ENCODE measurements at regions not wholly inside any gene's neighbourhood (a gene's known extent, or its start where the extent isn't known, plus 50 kb on each side); places are given as distances from the start of the nearest gene placed in this dataset.

DNA sequence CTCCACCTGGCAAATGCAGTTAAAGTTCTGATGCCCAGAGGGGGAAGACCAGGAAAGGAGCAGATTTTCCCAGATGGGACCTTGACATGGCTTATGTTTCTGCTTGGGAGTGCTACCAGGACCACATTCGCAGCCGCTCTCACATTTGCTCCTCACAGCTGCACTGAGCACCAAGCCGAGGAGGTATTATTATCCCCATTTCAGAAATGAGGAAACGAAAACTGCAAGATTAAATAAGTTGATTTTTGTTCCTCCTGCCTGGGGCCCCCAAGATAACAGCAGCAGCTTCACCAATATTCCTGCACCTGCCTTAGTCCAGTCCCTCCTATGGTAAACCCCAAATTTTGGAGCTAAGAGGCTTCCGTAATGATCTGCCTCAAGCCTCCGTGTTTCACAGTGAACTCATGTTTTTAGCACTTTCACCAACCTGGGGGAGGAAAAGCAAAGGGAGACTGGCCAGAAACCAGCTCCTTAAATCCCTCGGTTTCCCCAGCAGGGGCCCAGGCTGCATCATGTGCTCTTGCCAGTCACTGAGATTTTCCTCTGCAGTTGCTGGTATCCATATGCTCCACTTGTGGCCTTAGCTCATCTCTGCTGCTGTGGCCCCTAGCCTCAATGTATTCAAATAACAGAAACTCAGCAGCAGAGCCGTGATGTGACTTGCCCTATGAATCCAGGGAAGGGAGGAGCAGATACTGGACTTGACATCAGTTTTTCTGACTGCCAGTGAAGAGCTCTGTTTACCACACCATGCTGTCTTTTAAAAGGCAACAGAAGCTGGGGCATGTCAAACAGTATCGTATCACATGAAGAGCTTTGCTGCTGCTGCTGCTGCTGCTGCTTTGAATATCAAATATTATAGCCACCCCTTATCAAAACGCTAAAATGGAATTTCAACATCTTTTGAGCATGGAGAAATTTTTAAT is 95.5 kb upstream of the KLHL13 start:
- no peak overlapping the region for H3K4me3 ChIP-seq (ENCODE audit: low read length)
- ATAC-seq = no peak
- H3K27me3 Mint-ChIP-seq = no peaks in the 10 kb centered on the region
- peaks cover 0 to 2% (median 0%) of the 10 kb centered on the region in 11 donors for H3K9me3 Mint-ChIP-seq
- H3K4me1 Mint-ChIP-seq = peaks cover 0 to 6% (median 0%) of the 10 kb centered on the region in 7 donors
- ChIA-PET POLR2A (interaction anchor here (0.6 kb wide), 1 partner anchor 1781 kb away, joined by 3 read pairs; no protein-coding TSS in a partner anchor), CTCF (no interaction called here)
- DNase-seq = no peak
- H3K27me3 ChIP-seq (ENCODE audit: control insufficient read depth in 2 of 2, insufficient read depth in 2 of 2, low read length in 2 of 2) = no peaks in the 10 kb centered on the region
- H3K4me3 Mint-ChIP-seq = no peak overlapping the region
- H3K27ac Mint-ChIP-seq = no peak overlapping the region
- no peaks in the 10 kb centered on the region for H3K9me3 ChIP-seq (ENCODE audit: control insufficient read depth in 2 of 3, low read length in 3 of 3)
- H3K4me1 ChIP-seq (ENCODE audit: control insufficient read depth in 2 of 2, insufficient read depth in 2 of 2, low read length in 2 of 2) = no peaks in the 10 kb centered on the region
- intact Hi-C loops (cut with micrococcal nuclease) = no loop called here
- no peak overlapping the region for H3K27ac ChIP-seq (ENCODE audit: low read depth, low read length)
- no peaks in the 10 kb centered on the region for H3K36me3 Mint-ChIP-seq
- H3K36me3 ChIP-seq (ENCODE audit: control insufficient read depth in 2 of 3, insufficient read depth in 3 of 3, low read length in 3 of 3) = no peaks in the 10 kb centered on the region

DNA sequence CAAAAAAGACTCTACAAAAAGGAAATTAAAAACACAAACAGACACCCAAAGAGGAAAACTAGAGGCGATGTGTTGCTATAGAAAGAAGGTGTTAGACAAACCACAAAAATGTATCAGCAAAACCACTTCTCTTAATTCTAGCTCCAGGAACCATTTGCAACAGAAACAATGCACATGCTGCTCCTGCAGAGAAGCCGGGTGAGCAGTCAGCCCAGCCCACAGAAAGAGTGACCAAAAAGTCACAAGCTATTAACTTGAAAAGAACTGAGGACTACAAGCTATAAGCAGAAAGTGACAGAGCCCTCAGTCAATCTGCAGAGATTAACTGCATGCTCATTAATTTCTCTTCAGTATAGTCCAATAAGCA is 96.2 kb upstream of the KLHL13 start:
- H3K36me3 ChIP-seq (ENCODE audit: control insufficient read depth in 2 of 3, insufficient read depth in 3 of 3, low read length in 3 of 3) = no peaks in the 10 kb centered on the region

DNA sequence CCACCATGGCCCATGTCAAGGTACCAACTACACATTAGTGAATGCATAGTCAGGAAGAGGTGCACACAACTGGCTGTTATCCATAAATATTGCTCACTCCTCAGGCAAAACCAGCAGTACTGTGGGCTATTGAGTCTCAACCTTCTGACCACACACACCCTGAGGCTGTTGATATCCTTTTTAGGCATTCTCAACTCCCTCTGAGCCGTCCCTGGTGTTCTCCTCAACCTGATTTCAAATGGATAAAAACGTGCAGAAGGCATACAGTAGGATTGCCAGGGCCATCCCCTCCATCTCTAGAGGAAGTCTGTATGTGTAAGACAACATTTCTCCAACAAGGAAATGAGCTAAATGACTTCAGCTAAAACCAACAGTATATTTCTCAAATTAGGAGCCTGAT is 98.7 kb upstream of the KLHL13 start:
- peaks cover 0 to 6% (median 0%) of the 10 kb centered on the region in 5 donors for H3K27me3 Mint-ChIP-seq
- Histone ChIP-seq H3K4me1 (ENCODE audit: control insufficient read depth in 2 of 2, insufficient read depth in 2 of 2, low read length in 2 of 2) (no peaks in the 10 kb centered on the region), H3K36me3 (ENCODE audit: control insufficient read depth in 2 of 3, insufficient read depth in 3 of 3, low read length in 3 of 3) (no peaks in the 10 kb centered on the region), H3K9me3 (ENCODE audit: control insufficient read depth in 2 of 3, low read length in 3 of 3) (no peaks in the 10 kb centered on the region), H3K27me3 (ENCODE audit: control insufficient read depth in 2 of 2, insufficient read depth in 2 of 2, low read length in 2 of 2) (no peaks in the 10 kb centered on the region), H3K4me3 (ENCODE audit: low read length) (no peak overlapping the region), H3K27ac (ENCODE audit: low read depth, low read length) (no peak overlapping the region)
- ChIA-PET POLR2A (no interaction called here), CTCF (no interaction called here)
- ATAC-seq (no peak), DNase-seq (no peak)
- peaks cover 0 to 6% (median 0%) of the 10 kb centered on the region in 7 donors for H3K4me1 Mint-ChIP-seq
- intact Hi-C loops (cut with micrococcal nuclease) = no loop called here
- peaks cover 0 to 2% (median 0%) of the 10 kb centered on the region in 11 donors for H3K9me3 Mint-ChIP-seq
- no peak overlapping the region for H3K27ac Mint-ChIP-seq
- no peaks in the 10 kb centered on the region for H3K36me3 Mint-ChIP-seq
- no peak overlapping the region for H3K4me3 Mint-ChIP-seq

More for the DNA sequence above, 96.2 kb upstream of the KLHL13 start:
- ATAC-seq (no peak), DNase-seq (no peak)
- Histone ChIP-seq H3K9me3 (ENCODE audit: control insufficient read depth in 2 of 3, low read length in 3 of 3) (no peaks in the 10 kb centered on the region), H3K27ac (ENCODE audit: low read depth, low read length) (no peak overlapping the region), H3K4me3 (ENCODE audit: low read length) (no peak overlapping the region), H3K4me1 (ENCODE audit: control insufficient read depth in 2 of 2, insufficient read depth in 2 of 2, low read length in 2 of 2) (no peaks in the 10 kb centered on the region), H3K27me3 (ENCODE audit: control insufficient read depth in 2 of 2, insufficient read depth in 2 of 2, low read length in 2 of 2) (no peaks in the 10 kb centered on the region)
- Mint-ChIP-seq H3K36me3 (no peaks in the 10 kb centered on the region), H3K9me3 (peaks cover 0 to 2% (median 0%) of the 10 kb centered on the region in 11 donors), H3K27me3 (peaks cover 0 to 4% (median 0%) of the 10 kb centered on the region in 5 donors), H3K4me3 (no peak overlapping the region), H3K4me1 (peaks cover 0 to 6% (median 0%) of the 10 kb centered on the region in 7 donors), H3K27ac (no peak overlapping the region)
- intact Hi-C loops (cut with micrococcal nuclease) = no loop called here
- CTCF ChIA-PET = no interaction called here
- POLR2A ChIA-PET = no interaction called here

DNA sequence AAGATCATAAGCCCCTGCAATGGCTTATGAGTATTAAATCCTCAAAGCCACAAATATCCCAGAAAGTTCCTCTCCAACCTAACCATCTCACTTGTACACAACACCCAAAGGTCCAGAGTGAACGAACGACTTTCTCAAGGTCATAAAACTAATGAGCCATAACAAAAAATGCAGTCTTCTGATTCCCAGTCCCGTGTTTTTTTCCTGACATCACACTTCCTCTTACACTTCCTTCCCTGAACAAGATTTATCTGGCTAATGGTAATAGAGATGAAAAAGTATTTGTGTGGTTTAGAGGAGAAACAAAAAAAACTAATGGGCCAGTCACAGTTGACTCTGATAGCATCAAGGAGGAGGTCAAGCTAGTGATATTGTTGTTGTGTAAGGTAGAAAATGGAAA is 99.5 kb upstream of the KLHL13 start:
- intact Hi-C loops (cut with micrococcal nuclease) = no loop called here
- Mint-ChIP-seq H3K9me3 (peaks cover 0 to 2% (median 0%) of the 10 kb centered on the region in 11 donors), H3K27me3 (peaks cover 0 to 6% (median 0%) of the 10 kb centered on the region in 5 donors), H3K36me3 (no peaks in the 10 kb centered on the region), H3K27ac (no peak overlapping the region), H3K4me3 (no peak overlapping the region), H3K4me1 (peaks cover 0 to 6% (median 0%) of the 10 kb centered on the region in 7 donors)
- DNase-seq (no peak), ATAC-seq (no peak)
- CTCF ChIA-PET = no interaction called here
- POLR2A ChIA-PET = no interaction called here
- Histone ChIP-seq H3K4me1 (ENCODE audit: control insufficient read depth in 2 of 2, insufficient read depth in 2 of 2, low read length in 2 of 2) (no peaks in the 10 kb centered on the region), H3K27ac (ENCODE audit: low read depth, low read length) (no peak overlapping the region), H3K27me3 (ENCODE audit: control insufficient read depth in 2 of 2, insufficient read depth in 2 of 2, low read length in 2 of 2) (no peaks in the 10 kb centered on the region), H3K9me3 (ENCODE audit: control insufficient read depth in 2 of 3, low read length in 3 of 3) (no peaks in the 10 kb centered on the region), H3K36me3 (ENCODE audit: control insufficient read depth in 2 of 3, insufficient read depth in 3 of 3, low read length in 3 of 3) (no peaks in the 10 kb centered on the region), H3K4me3 (ENCODE audit: low read length) (no peak overlapping the region)

DNA sequence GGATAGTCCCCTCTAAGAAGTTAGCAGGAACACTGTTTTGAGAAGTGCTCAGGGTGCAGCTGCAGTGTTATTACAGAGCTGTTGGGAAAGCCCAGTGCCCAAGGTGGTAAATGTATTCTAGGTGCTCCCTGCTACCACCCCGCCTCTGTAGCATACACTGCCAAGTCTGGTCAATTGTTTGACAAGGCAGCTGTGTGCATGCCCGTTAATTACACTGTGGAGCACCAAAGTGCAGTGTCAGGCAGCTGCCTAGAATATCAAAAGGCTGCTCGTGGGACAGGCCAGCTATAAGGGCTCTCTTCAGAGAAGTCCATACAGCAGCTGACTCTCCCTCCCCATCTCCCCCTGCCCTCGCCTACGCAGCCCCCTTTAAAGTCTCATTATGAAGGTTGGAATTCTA is 99.9 kb upstream of the KLHL13 start:
- POLR2A ChIA-PET = no interaction called here
- peaks cover 0 to 6% (median 0%) of the 10 kb centered on the region in 7 donors for H3K4me1 Mint-ChIP-seq

DNA sequence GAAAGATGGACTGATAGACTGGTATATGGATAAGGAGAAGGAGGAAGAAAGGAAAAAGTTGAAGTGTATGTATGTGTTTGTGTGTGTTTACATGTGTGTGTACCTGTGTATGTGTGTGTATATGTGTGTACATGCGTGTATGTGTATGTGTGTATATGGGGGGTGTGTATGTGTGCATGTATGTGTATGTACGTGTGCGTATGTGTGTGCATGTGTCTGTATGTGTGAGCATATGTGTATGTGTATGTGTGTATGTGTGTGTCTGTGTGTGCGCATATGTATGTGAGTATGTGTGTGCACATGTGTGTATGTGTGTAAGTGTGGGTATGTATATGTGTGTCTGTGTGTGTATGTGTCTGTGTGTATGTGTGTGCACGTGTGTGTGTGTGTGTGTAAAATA is 101.5 kb upstream of the KLHL13 start:
- no peaks in the 10 kb centered on the region for H3K36me3 ChIP-seq (ENCODE audit: control insufficient read depth in 2 of 3, insufficient read depth in 3 of 3, low read length in 3 of 3)
- no peak overlapping the region for H3K4me3 ChIP-seq (ENCODE audit: low read length)
- H3K36me3 Mint-ChIP-seq = no peaks in the 10 kb centered on the region
- POLR2A ChIA-PET = no interaction called here
- H3K27ac ChIP-seq (ENCODE audit: low read depth, low read length) = no peak overlapping the region
- H3K4me1 Mint-ChIP-seq = no peaks in the 10 kb centered on the region
- CTCF ChIA-PET = no interaction called here
- peaks cover 0 to 2% (median 0%) of the 10 kb centered on the region in 11 donors for H3K9me3 Mint-ChIP-seq
- no peak overlapping the region for H3K27ac Mint-ChIP-seq
- peaks cover 0 to 6% (median 0%) of the 10 kb centered on the region in 5 donors for H3K27me3 Mint-ChIP-seq
- intact Hi-C loops (cut with micrococcal nuclease) = no loop called here
- no peaks in the 10 kb centered on the region for H3K27me3 ChIP-seq (ENCODE audit: control insufficient read depth in 2 of 2, insufficient read depth in 2 of 2, low read length in 2 of 2)
- no peaks in the 10 kb centered on the region for H3K4me1 ChIP-seq (ENCODE audit: control insufficient read depth in 2 of 2, insufficient read depth in 2 of 2, low read length in 2 of 2)
- ATAC-seq = no peak
- no peak overlapping the region for H3K4me3 Mint-ChIP-seq
- no peaks in the 10 kb centered on the region for H3K9me3 ChIP-seq (ENCODE audit: control insufficient read depth in 2 of 3, low read length in 3 of 3)
- DNase-seq = no peak

More for the DNA sequence above, 99.9 kb upstream of the KLHL13 start:
- CTCF ChIA-PET = no interaction called here
- H3K27me3 Mint-ChIP-seq = peaks cover 0 to 6% (median 0%) of the 10 kb centered on the region in 5 donors
- Histone ChIP-seq H3K27ac (ENCODE audit: low read depth, low read length) (no peak overlapping the region), H3K4me3 (ENCODE audit: low read length) (no peak overlapping the region), H3K36me3 (ENCODE audit: control insufficient read depth in 2 of 3, insufficient read depth in 3 of 3, low read length in 3 of 3) (no peaks in the 10 kb centered on the region), H3K4me1 (ENCODE audit: control insufficient read depth in 2 of 2, insufficient read depth in 2 of 2, low read length in 2 of 2) (no peaks in the 10 kb centered on the region), H3K27me3 (ENCODE audit: control insufficient read depth in 2 of 2, insufficient read depth in 2 of 2, low read length in 2 of 2) (no peaks in the 10 kb centered on the region), H3K9me3 (ENCODE audit: control insufficient read depth in 2 of 3, low read length in 3 of 3) (no peaks in the 10 kb centered on the region)
- no peak for DNase-seq
- H3K9me3 Mint-ChIP-seq = peaks cover 0 to 2% (median 0%) of the 10 kb centered on the region in 11 donors
- intact Hi-C loops (cut with micrococcal nuclease) = no loop called here
- H3K4me3 Mint-ChIP-seq = no peak overlapping the region
- no peak overlapping the region for H3K27ac Mint-ChIP-seq
- ATAC-seq = no peak
- H3K36me3 Mint-ChIP-seq = no peaks in the 10 kb centered on the region

DNA sequence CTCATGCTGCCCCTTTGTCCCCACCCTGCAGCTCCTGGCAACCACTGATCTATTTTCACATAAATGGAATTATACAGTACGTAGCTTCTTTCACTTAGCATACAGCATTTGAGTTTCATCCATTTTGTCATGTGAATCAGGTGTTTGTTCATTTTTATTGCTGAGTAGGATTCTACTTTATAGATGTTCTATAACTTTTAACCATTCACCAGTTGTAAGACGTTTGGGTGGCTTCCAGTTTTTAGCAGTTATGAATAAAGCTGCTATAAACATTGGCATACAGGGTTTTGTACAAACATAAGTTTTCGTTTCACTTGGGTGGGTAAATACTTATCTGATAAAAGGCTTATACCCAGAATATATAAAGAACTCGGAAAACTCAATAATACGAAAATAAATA is 102.3 kb upstream of the KLHL13 start:
- H3K36me3 ChIP-seq (ENCODE audit: control insufficient read depth in 2 of 3, insufficient read depth in 3 of 3, low read length in 3 of 3) = no peaks in the 10 kb centered on the region
- H3K36me3 Mint-ChIP-seq = no peaks in the 10 kb centered on the region
- no peaks in the 10 kb centered on the region for H3K4me1 ChIP-seq (ENCODE audit: control insufficient read depth in 2 of 2, insufficient read depth in 2 of 2, low read length in 2 of 2)
- ATAC-seq = no peak
- ChIA-PET POLR2A (no interaction called here), CTCF (no interaction called here)
- peaks cover 0 to 2% (median 0%) of the 10 kb centered on the region in 11 donors for H3K9me3 Mint-ChIP-seq
- H3K4me1 Mint-ChIP-seq = no peaks in the 10 kb centered on the region
- intact Hi-C loops (cut with micrococcal nuclease) = no loop called here
- no peak overlapping the region for H3K27ac ChIP-seq (ENCODE audit: low read depth, low read length)
- H3K9me3 ChIP-seq (ENCODE audit: control insufficient read depth in 2 of 3, low read length in 3 of 3) = no peaks in the 10 kb centered on the region
- H3K4me3 ChIP-seq (ENCODE audit: low read length) = no peak overlapping the region
- no peaks in the 10 kb centered on the region for H3K27me3 ChIP-seq (ENCODE audit: control insufficient read depth in 2 of 2, insufficient read depth in 2 of 2, low read length in 2 of 2)
- DNase-seq = no peak
- H3K27ac Mint-ChIP-seq = no peak overlapping the region
- no peak overlapping the region for H3K4me3 Mint-ChIP-seq
- peaks cover 0 to 6% (median 0%) of the 10 kb centered on the region in 5 donors for H3K27me3 Mint-ChIP-seq

Data from naive thymus-derived CD4-positive, alpha-beta T cell (primary cell).